H9 (cell line): ENCODE measurements at regions not wholly inside any gene's neighbourhood (a gene's known extent, or its start where the extent isn't known, plus 50 kb on each side); places are given as distances from the start of the nearest gene placed in this dataset.

Experiments
- DNase-seq: peaks from one replicate; pipeline ENCODE4 v3.0.0-alpha.2; 2017
- H2AFZ ChIP-seq: one replicate; pipeline ENCODE4 v1.6.1; 2013; ENCODE audit warnings: mild to moderate bottlenecking, low read length, control low read depth, moderate library complexity
- H2AK5ac ChIP-seq: 2 replicates; pipeline ENCODE4 v1.6.1; 2013; ENCODE audit warnings: low read length, control low read depth, mixed read lengths; ENCODE audit not compliant: insufficient read length
- H2BK120ac ChIP-seq: one replicate; pipeline ENCODE4 v1.6.1; 2013; ENCODE audit warnings: low read depth, mild to moderate bottlenecking, low read length, control low read depth, inconsistent platforms; ENCODE audit not compliant: poor library complexity, severe bottlenecking
- H2BK12ac ChIP-seq: 2 replicates; pipeline ENCODE4 v1.6.1; 2013; ENCODE audit warnings: low read length, control low read depth, mixed read lengths, low read depth; ENCODE audit not compliant: insufficient read length
- H2BK15ac ChIP-seq: 2 replicates; pipeline ENCODE4 v1.6.1; 2013; ENCODE audit warnings: low read depth, low read length, control low read depth
- H2BK20ac ChIP-seq: one replicate; pipeline ENCODE4 v1.6.1; 2013; ENCODE audit warnings: low read depth, mild to moderate bottlenecking, low read length, control low read depth, inconsistent platforms; ENCODE audit not compliant: poor library complexity, severe bottlenecking
- H2BK5ac ChIP-seq: 2 replicates; pipeline ENCODE4 v1.6.1; 2013; ENCODE audit warnings: low read length, control low read depth, mixed read lengths; ENCODE audit not compliant: insufficient read length
- H3K14ac ChIP-seq: 2 replicates; pipeline ENCODE4 v1.6.1; 2013; ENCODE audit warnings: low read length, control low read depth; ENCODE audit not compliant: insufficient read depth
- H3K18ac ChIP-seq: 2 replicates; pipeline ENCODE4 v1.6.1; 2013; ENCODE audit warnings: low read depth, mild to moderate bottlenecking, mixed read lengths, low read length, control low read depth; ENCODE audit not compliant: insufficient read length
- H3K23ac ChIP-seq: 2 replicates; pipeline ENCODE4 v1.6.1; 2013; ENCODE audit warnings: low read length, control low read depth, mixed read lengths, low read depth; ENCODE audit not compliant: insufficient read length
- H3K23me2 ChIP-seq: 2 replicates; pipeline ENCODE4 v1.6.1; 2013; ENCODE audit warnings: low read depth, mild to moderate bottlenecking, mixed read lengths, low read length, control low read depth; ENCODE audit not compliant: insufficient read length, poor library complexity, severe bottlenecking
- H3K27ac ChIP-seq: 2 replicates; pipeline ENCODE4 v1.5.1; 2013; ENCODE audit warnings: low read length, control low read depth, mixed read lengths, low read depth; ENCODE audit not compliant: insufficient read length
- H3K27me3 ChIP-seq: 2 replicates; pipeline ENCODE4 v1.6.1; 2013; ENCODE audit warnings: low read length, control low read depth, inconsistent platforms; ENCODE audit not compliant: insufficient read depth
- H3K4ac ChIP-seq: 2 replicates; pipeline ENCODE4 v1.6.1; 2013; ENCODE audit warnings: low read depth, mild to moderate bottlenecking, control low read depth, inconsistent platforms, low read length, moderate library complexity
- H3K4me1 ChIP-seq: 2 replicates; pipeline ENCODE4 v1.6.1; 2013; ENCODE audit warnings: low read length, control low read depth, inconsistent platforms; ENCODE audit not compliant: insufficient read depth
- H3K4me2 ChIP-seq: 2 replicates; pipeline ENCODE4 v1.6.1; 2013; ENCODE audit warnings: low read length, control low read depth, mixed read lengths; ENCODE audit not compliant: insufficient read length, insufficient read depth
- H3K56ac ChIP-seq: 2 replicates; pipeline ENCODE4 v1.6.1; 2013; ENCODE audit warnings: low read depth, mild to moderate bottlenecking, mixed read lengths, low read length, control low read depth; ENCODE audit not compliant: insufficient read length
- H3K79me1 ChIP-seq: 2 replicates; pipeline ENCODE4 v1.6.1; 2013; ENCODE audit warnings: low read depth, mild to moderate bottlenecking, moderate library complexity, low read length, control low read depth, inconsistent platforms; ENCODE audit not compliant: insufficient read depth, poor library complexity, severe bottlenecking
- H3K79me2 ChIP-seq: 2 replicates; pipeline ENCODE4 v1.6.1; 2013; ENCODE audit warnings: low read length, control low read depth, inconsistent platforms; ENCODE audit not compliant: insufficient read depth
- H3K9ac ChIP-seq: 2 replicates; pipeline ENCODE4 v1.6.1; 2013; ENCODE audit warnings: low read length, control low read depth, mixed read lengths; ENCODE audit not compliant: insufficient read length; ENCODE audit errors: extremely low read depth
- H3K9me3 ChIP-seq: one replicate; pipeline ENCODE4 v1.6.1; 2013; ENCODE audit warnings: low read depth, low read length, inconsistent platforms; ENCODE audit not compliant: control insufficient read depth
- H3T11ph ChIP-seq: one replicate; pipeline ENCODE4 v1.6.1; 2013; ENCODE audit warnings: mild to moderate bottlenecking, low read length, control low read depth, inconsistent platforms
- H4K20me1 ChIP-seq: one replicate; pipeline ENCODE4 v1.6.1; 2013; ENCODE audit not compliant: control insufficient read depth, insufficient read length, insufficient read depth
- H4K5ac ChIP-seq: 2 replicates; pipeline ENCODE4 v1.6.1; 2013; ENCODE audit warnings: low read depth, mild to moderate bottlenecking, mixed read lengths, low read length, control low read depth; ENCODE audit not compliant: insufficient read length
- H4K8ac ChIP-seq: replicated peaks from 2 replicates; pipeline ENCODE4 v1.6.1; 2013; ENCODE audit warnings: low read length, control low read depth, mixed read lengths, low read depth; ENCODE audit not compliant: insufficient read length
- H4K91ac ChIP-seq: 2 replicates; pipeline ENCODE4 v1.6.1; 2013; ENCODE audit warnings: low read depth, mild to moderate bottlenecking, moderate library complexity, mixed read lengths, low read length, control low read depth; ENCODE audit not compliant: insufficient read length
- H3K27ac Mint-ChIP-seq, 3 experiments: 2 replicates in 2 of 3; 3 replicates in 1 of 3; pipeline ENCODE4 v1.8.0; 2020 to 2021; ENCODE audit warnings: mixed read lengths in 3 of 3, mild to moderate bottlenecking in 1 of 3, moderate library complexity in 1 of 3
- H3K27me3 Mint-ChIP-seq: 2 replicates; pipeline ENCODE4 v1.8.0; 2021; ENCODE audit warnings: low read depth, mild to moderate bottlenecking, moderate library complexity, mixed read lengths
- H3K36me3 Mint-ChIP-seq, 3 experiments: 2 replicates in 2 of 3; 3 replicates in 1 of 3; pipeline ENCODE4 v1.8.0; 2020 to 2021; ENCODE audit warnings: low read depth in 3 of 3, mixed read lengths in 3 of 3; ENCODE audit not compliant: insufficient read depth in 1 of 3
- H3K4me1 Mint-ChIP-seq, 2 experiments: 2 replicates each; pipeline ENCODE4 v1.8.0; 2020; ENCODE audit warnings: mixed read lengths in 2 of 2
- H3K4me3 Mint-ChIP-seq, 2 experiments: 2 replicates in 1 of 2; 3 replicates in 1 of 2; pipeline ENCODE4 v1.8.0; 2020 to 2021; ENCODE audit warnings: mild to moderate bottlenecking in 2 of 2, mixed read lengths in 2 of 2, moderate library complexity in 1 of 2
- H3K9me3 Mint-ChIP-seq, 2 experiments: 2 replicates in 1 of 2; 3 replicates in 1 of 2; pipeline ENCODE4 v1.8.0; 2020; ENCODE audit warnings: mild to moderate bottlenecking in 2 of 2, mixed read lengths in 2 of 2, moderate library complexity in 1 of 2
- WGBS: extraction: QIAGEN DNeasy Blood & Tissue Kit; methylation state at CpG from one replicate; pipeline ENCODE4 v1.1.7; 2013; ENCODE audit warnings: missing lambda C conversion rate, low lambda C conversion rate, mixed read lengths; ENCODE audit not compliant: insufficient read length; ENCODE audit errors: extremely low coverage; 5-methylcytosine and 5-hydroxymethylcytosine counted together
- TF ChIP-seq, protein P1 (sequence below): fragments of 200-600 bp; sonication (generic); conservative IDR thresholded peaks from 3 replicates; pipeline ENCODE4 v1.8.0; 2021; ENCODE audit warnings: antibody characterized with exemption, mild to moderate bottlenecking

- no CpG with 5 or more reads among the region's 2 CpGs for WGBS
- Histone ChIP-seq H3K23ac (no peak overlapping the region), H2AFZ (no peak overlapping the region), H3K9me3 (no peaks in the 10 kb centered on the region), H3K9ac (no peak overlapping the region), H2BK20ac (no peak overlapping the region), H3K4ac (no peak overlapping the region), H3K4me2 (no peak overlapping the region), H2AK5ac (no peak overlapping the region), H3K27ac (no peak overlapping the region), H3K79me2 (no peaks in the 10 kb centered on the region), H2BK12ac (no peak overlapping the region), H2BK5ac (no peak overlapping the region), H4K91ac (no peak overlapping the region), H2BK120ac (no peak overlapping the region), H4K5ac (no peak overlapping the region), H3K23me2 (no peaks in the 10 kb centered on the region), H2BK15ac (no peak overlapping the region), H3K56ac (no peak overlapping the region), H3K14ac (no peak overlapping the region), H3K18ac (no peak overlapping the region), H3K27me3 (no peaks in the 10 kb centered on the region), H3K4me1 (no peaks in the 10 kb centered on the region), H3T11ph (no peak overlapping the region), H4K8ac (no peak overlapping the region), H3K79me1 (no peaks in the 10 kb centered on the region), H4K20me1 (no peaks in the 10 kb centered on the region)
- no peak overlapping the region for H3K27ac Mint-ChIP-seq
- peaks cover 2 to 3% of the 10 kb centered on the region in 2 experiments; a peak in 1 of 5 replicates for H3K9me3 Mint-ChIP-seq
- DNase-seq = no peak
- 0 out of 7 replicates have a peak, but pooled peaks cover 0 to 3% (median 0%) of the 10 kb centered on the region in 3 experiments for H3K36me3 Mint-ChIP-seq
- no peak overlapping the region for H3K4me3 Mint-ChIP-seq
- TF ChIP-seq, protein P1, sequence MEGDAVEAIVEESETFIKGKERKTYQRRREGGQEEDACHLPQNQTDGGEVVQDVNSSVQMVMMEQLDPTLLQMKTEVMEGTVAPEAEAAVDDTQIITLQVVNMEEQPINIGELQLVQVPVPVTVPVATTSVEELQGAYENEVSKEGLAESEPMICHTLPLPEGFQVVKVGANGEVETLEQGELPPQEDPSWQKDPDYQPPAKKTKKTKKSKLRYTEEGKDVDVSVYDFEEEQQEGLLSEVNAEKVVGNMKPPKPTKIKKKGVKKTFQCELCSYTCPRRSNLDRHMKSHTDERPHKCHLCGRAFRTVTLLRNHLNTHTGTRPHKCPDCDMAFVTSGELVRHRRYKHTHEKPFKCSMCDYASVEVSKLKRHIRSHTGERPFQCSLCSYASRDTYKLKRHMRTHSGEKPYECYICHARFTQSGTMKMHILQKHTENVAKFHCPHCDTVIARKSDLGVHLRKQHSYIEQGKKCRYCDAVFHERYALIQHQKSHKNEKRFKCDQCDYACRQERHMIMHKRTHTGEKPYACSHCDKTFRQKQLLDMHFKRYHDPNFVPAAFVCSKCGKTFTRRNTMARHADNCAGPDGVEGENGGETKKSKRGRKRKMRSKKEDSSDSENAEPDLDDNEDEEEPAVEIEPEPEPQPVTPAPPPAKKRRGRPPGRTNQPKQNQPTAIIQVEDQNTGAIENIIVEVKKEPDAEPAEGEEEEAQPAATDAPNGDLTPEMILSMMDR = no peak
- H3K27me3 Mint-ChIP-seq = no peaks in the 10 kb centered on the region; the same call in 1 of the 2 replicates
- no peaks in the 10 kb centered on the region for H3K4me1 Mint-ChIP-seq
These were observed 666.0 kb upstream of the CDH18 start for GRCh38 chr5:20654033-20654432.
